Ovary (tissue), 7 donors: ENCODE measurements at regions not wholly inside any gene's neighbourhood (a gene's known extent, or its start where the extent isn't known, plus 50 kb on each side); places are given as distances from the start of the nearest gene placed in this dataset.

Source experiments
- DNase-seq, 5 donors: peaks; one replicate each; pipeline ENCODE4 v3.0.0-alpha.2; 2019 to 2020
- H3K27ac ChIP-seq, 2 donors: fragments of 200-600 bp; one replicate each; pipeline versions ENCODE4 v1.5.1 to v1.8.0; 2019 to 2022
- H3K27me3 ChIP-seq: fragments of 200-600 bp; one replicate; pipeline ENCODE4 v1.8.0; 2022
- H3K36me3 ChIP-seq: fragments of 200-600 bp; sonication (generic); one replicate; pipeline ENCODE4 v1.5.1; 2019
- H3K4me1 ChIP-seq: one replicate; pipeline ENCODE4 v1.8.1; 2013; ENCODE audit warnings: mild to moderate bottlenecking, moderate library complexity; ENCODE audit not compliant: insufficient read depth
- H3K4me3 ChIP-seq: fragments of 200-600 bp; sonication (generic); one replicate; pipeline ENCODE4 v1.5.1; 2017
- H3K9me3 ChIP-seq, 2 donors: fragments of 200-600 bp in 1 of 2; sonication (generic) in 1 of 2; one replicate each; pipeline versions ENCODE4 v1.5.1 to v1.8.1; 2013 to 2019; ENCODE audit warnings: mild to moderate bottlenecking in 1 of 2, moderate library complexity in 1 of 2
- CTCF ChIP-seq, 3 donors: fragments of 450-650 bp in 2 of 3; fragments of 200-600 bp in 1 of 3; IDR thresholded peaks; one replicate each; pipeline versions ENCODE4 v1.5.1 to v1.8.0; 2016 to 2022; ENCODE audit warnings: antibody characterized with exemption in 3 of 3, mild to moderate bottlenecking in 1 of 3
- EP300 ChIP-seq: sonication (generic); formaldehyde crosslinking; IDR thresholded peaks from one replicate; pipeline ENCODE4 v1.6.1; 2017; ENCODE audit warnings: antibody characterized with exemption
- POLR2A ChIP-seq: fragments of 450-650 bp; IDR thresholded peaks from one replicate; pipeline ENCODE4 v1.6.1; 2017; ENCODE audit warnings: antibody characterized with exemption, mild to moderate bottlenecking, moderate library complexity
- WGBS, 3 donors: extraction: QIAGEN DNeasy Blood & Tissue Kit in 1 of 3; methylation state at CpG; one replicate each; pipeline versions ENCODE4 v1.1.5 to v1.1.7; 2013 to 2017; 5-methylcytosine and 5-hydroxymethylcytosine counted together
- intact Hi-C, 4 donors: fragments of 100-400 bp; cut with DNase I; formaldehyde crosslinking; loops; one replicate each; pipeline versions ENCODE4 v1.11.0 to v1.15.1; 2022 to 2023
- donor health status: DM: no; HTN: no; CAD: no; lungs with moderate emphysema.
- donor health status: DM: no; HTN: no; CAD: no.
- donor health status: Bipolar disorder and iron deficiency.
- donor health status: DM: no; HTN: no; CAD: no.
- donor health status: DM: yes; HTN: yes; CAD: no.

- intact Hi-C loops: no loop called here
- Histone ChIP-seq H3K4me3 (no peak overlapping the region), H3K4me1 (no peaks in the 10 kb centered on the region), H3K27me3 (no peaks in the 10 kb centered on the region), H3K27ac (no peak overlapping the region), H3K36me3 (no peaks in the 10 kb centered on the region), H3K9me3 (no peaks in the 10 kb centered on the region)
- no peak for DNase-seq
- WGBS, 3 donors: 81 to 87% (median 82%) methylated on average over 9 of the region's 9 CpGs
- TF ChIP-seq EP300: no peak
- no peak for TF ChIP-seq CTCF (IDR thresholded peaks at IDR 0.05)
- TF ChIP-seq POLR2A: no peak
Observed at GRCh38 chr3:46141813-46142212, 66.3 kb downstream of the CCR1 start.

- intact Hi-C loops: no loop called here
- H3K27me3 ChIP-seq: no peaks in the 10 kb centered on the region
- WGBS, 3 donors: 38 to 53% (median 42%) methylated on average over 3 of the region's 3 CpGs
Observed at GRCh38 chr3:46138581-46138980, 69.5 kb downstream of the CCR1 start.

GRCh38 chr3:46135475-46135874 is 72.6 kb downstream of the CCR1 start:
- TF ChIP-seq POLR2A (no peak), CTCF (IDR thresholded peaks at IDR 0.05) (no peak), EP300 (no peak)
- Histone ChIP-seq H3K4me1 (no peaks in the 10 kb centered on the region), H3K9me3 (no peaks in the 10 kb centered on the region), H3K36me3 (no peaks in the 10 kb centered on the region), H3K27ac (no peak overlapping the region), H3K4me3 (no peak overlapping the region), H3K27me3 (no peaks in the 10 kb centered on the region)
- 72 to 79% (median 78%) methylated on average over 3 of the region's 3 CpGs for WGBS, 3 donors
- intact Hi-C loops: no loop called here
- DNase-seq: no peak

More at GRCh38 chr3:46138581-46138980, 69.5 kb downstream of the CCR1 start:
- TF ChIP-seq CTCF (IDR thresholded peaks at IDR 0.05) (no peak), POLR2A (no peak), EP300 (no peak)
- no peak for DNase-seq
- Histone ChIP-seq H3K36me3 (no peaks in the 10 kb centered on the region), H3K4me3 (no peak overlapping the region), H3K9me3 (no peaks in the 10 kb centered on the region), H3K4me1 (no peaks in the 10 kb centered on the region), H3K27ac (no peak overlapping the region)

- Histone ChIP-seq H3K27me3 (no peaks in the 10 kb centered on the region), H3K9me3 (no peaks in the 10 kb centered on the region), H3K36me3 (no peaks in the 10 kb centered on the region), H3K4me1 (no peaks in the 10 kb centered on the region), H3K27ac (no peak overlapping the region), H3K4me3 (no peak overlapping the region)
- WGBS, 3 donors: 75 to 88% (median 82%) methylated on average over 3 of the region's 3 CpGs
- intact Hi-C loops: no loop called here
- no peak for DNase-seq
- TF ChIP-seq EP300 (no peak), POLR2A (no peak), CTCF (IDR thresholded peaks at IDR 0.05) (no peak)
Observed at GRCh38 chr3:46133285-46133684, 74.8 kb downstream of the CCR1 start.

GRCh38 chr3:46132565-46132964 is 75.5 kb downstream of the CCR1 start:
- Histone ChIP-seq H3K4me1 (peaks cover 2% of the 10 kb centered on the region), H3K27ac (no peak overlapping the region), H3K27me3 (no peaks in the 10 kb centered on the region), H3K36me3 (no peaks in the 10 kb centered on the region), H3K9me3 (no peaks in the 10 kb centered on the region), H3K4me3 (no peak overlapping the region)
- 84 to 90% (median 85%) methylated on average over 4 of the region's 4 CpGs for WGBS, 3 donors
- no peak for DNase-seq
- TF ChIP-seq EP300 (no peak), POLR2A (no peak), CTCF (IDR thresholded peaks at IDR 0.05) (no peak)
- intact Hi-C loops: no loop called here
